ENCODE measurements at regions not wholly inside any gene's neighbourhood (a gene's known extent, or its start where the extent isn't known, plus 50 kb on each side); places are given as distances from the start of the nearest gene placed in this dataset.

- Mint-ChIP-seq H3K36me3 (no peaks in the 10 kb centered on the region), H3K27ac (no peak overlapping the region), H3K27me3 (no peaks in the 10 kb centered on the region), H3K9me3 (no peaks in the 10 kb centered on the region), H3K4me3 (no peak overlapping the region), H3K4me1 (no peaks in the 10 kb centered on the region)
Measured at GRCh38 chr13:34322014-34322742, 504.2 kb downstream of the RFC3 start.

DNA sequence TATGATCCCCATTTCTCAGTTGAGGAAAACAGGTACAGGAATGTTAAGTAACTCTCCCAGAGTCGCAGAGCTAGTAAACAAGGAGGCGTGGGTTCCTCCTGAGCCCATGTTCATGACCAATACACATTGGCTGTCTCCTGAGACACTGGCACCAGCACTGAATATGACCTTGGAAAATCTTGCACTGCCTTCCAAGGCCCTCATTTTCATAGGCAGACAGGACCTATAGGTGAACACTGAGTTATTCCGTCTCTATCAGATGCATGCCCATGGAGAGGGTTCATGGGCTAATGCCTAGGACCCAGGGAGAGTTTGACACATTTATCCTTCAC, 504.8 kb downstream of the RFC3 start:
- H3K27me3 Mint-ChIP-seq = no peaks in the 10 kb centered on the region

DNA sequence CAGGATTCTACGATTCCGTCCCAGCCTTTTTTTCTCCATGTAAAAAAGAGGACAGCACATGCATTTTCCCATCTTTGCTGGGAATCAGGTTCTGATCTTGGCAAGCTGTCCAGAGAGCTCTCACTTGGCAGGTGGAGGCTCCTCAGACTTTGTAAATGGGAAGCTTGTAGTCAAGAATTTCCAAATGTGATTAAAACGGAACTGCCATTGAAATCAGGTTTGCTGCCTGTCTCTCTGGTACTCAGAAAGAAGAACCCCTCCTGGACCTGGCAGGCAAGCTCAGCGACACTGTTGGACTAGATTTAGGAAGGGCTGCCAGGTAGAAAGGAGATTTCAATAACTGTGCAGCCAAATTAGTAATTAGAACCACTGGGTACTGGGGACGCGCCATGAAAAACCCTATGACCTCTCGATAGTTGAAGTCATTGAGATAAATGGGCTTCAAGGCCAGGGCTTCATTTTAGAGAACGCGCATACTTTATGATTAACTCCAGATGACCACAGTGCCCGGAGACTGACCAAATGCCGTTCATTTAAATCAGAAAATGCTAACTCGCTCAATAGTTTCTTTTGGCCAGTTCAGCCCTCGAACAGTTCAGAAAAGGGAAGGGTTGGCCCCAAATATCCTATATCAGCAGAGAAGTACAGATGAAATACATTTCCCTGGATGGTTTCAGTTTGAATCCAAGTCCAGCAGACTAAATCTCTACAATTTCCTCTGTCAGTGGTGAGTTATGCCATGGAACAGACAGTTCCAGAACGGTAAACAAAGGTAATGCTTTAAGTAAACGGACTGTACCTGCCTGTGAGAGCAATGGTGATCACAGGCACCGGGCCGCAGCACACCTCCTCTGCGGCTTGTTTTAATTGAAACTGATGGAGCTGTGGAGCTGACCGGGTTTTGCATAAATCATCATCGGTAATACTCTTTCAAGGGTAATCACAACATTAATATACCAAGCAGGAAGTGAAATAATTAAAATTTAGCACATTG, 517.4 kb downstream of the RFC3 start:
- Mint-ChIP-seq H3K36me3 (no peaks in the 10 kb centered on the region), H3K27ac (no peak overlapping the region)

More for the DNA sequence above, 504.8 kb downstream of the RFC3 start:
- no peak overlapping the region for H3K4me3 Mint-ChIP-seq
- no peaks in the 10 kb centered on the region for H3K4me1 Mint-ChIP-seq
- no peaks in the 10 kb centered on the region for H3K9me3 Mint-ChIP-seq
- H3K27ac Mint-ChIP-seq = no peak overlapping the region
- no peaks in the 10 kb centered on the region for H3K36me3 Mint-ChIP-seq

DNA sequence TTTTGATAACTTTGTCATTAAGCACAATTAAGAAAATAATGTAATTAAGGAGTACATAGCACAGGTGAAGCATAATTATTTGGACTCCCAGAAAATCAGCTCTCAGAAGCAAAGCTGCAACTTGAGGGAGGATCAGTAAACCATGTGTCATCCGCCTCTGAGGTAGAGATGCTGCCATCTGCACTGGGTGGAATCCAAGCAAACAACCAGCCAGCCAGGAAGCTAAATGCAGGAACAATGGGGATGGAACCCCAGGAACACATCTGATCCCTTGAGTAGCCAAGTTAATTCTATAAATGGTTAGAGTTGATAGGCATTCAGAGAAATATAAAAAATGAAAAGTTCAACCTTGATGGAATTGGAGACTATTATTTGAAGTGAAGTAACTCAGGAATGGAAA, 520.2 kb downstream of the RFC3 start:
- no peak overlapping the region for H3K27ac Mint-ChIP-seq
- H3K27me3 Mint-ChIP-seq = no peaks in the 10 kb centered on the region
- H3K4me1 Mint-ChIP-seq = no peaks in the 10 kb centered on the region
- H3K36me3 Mint-ChIP-seq = no peaks in the 10 kb centered on the region
- H3K9me3 Mint-ChIP-seq = peaks cover 4% of the 10 kb centered on the region
- no peak overlapping the region for H3K4me3 Mint-ChIP-seq

More for the DNA sequence above, 517.4 kb downstream of the RFC3 start:
- Mint-ChIP-seq H3K4me3 (no peak overlapping the region), H3K9me3 (peaks cover 4% of the 10 kb centered on the region), H3K4me1 (no peaks in the 10 kb centered on the region), H3K27me3 (no peaks in the 10 kb centered on the region)

GRCh38 chr13:34340534-34340933, 522.6 kb downstream of the RFC3 start:
- no peaks in the 10 kb centered on the region for H3K4me1 Mint-ChIP-seq
- no peak overlapping the region for H3K4me3 Mint-ChIP-seq
- peaks cover 4% of the 10 kb centered on the region for H3K9me3 Mint-ChIP-seq
- no peak overlapping the region for H3K27ac Mint-ChIP-seq
- H3K27me3 Mint-ChIP-seq = no peaks in the 10 kb centered on the region
- no peaks in the 10 kb centered on the region for H3K36me3 Mint-ChIP-seq

DNA sequence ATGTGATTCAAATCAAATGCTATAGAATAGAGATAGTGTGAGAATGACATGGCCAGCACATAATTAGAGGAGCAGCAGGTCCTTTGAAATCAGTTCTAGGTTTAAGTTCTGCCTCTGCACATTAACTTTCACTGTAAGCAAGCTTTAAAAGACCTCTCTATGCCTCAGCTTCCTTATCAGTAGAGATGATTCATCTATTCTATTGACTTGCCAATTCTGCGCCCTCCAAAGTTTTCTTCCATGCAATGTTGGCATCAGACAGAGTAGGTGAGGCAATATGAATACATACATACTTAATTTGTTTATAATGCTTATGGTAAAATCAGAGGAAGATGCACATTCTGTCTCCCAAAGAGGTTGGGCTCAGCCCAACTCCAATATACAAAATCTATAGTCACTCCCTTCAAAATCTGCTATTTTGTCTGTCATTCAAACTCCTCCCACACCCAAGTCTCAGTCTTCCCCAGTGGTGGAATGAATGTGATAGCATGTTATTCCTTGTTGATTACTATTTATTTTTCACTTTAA, 525.5 kb downstream of the RFC3 start:
- H3K9me3 Mint-ChIP-seq = no peaks in the 10 kb centered on the region
- H3K4me3 Mint-ChIP-seq = no peak overlapping the region
- no peaks in the 10 kb centered on the region for H3K27me3 Mint-ChIP-seq
- no peaks in the 10 kb centered on the region for H3K36me3 Mint-ChIP-seq
- no peak overlapping the region for H3K27ac Mint-ChIP-seq
- H3K4me1 Mint-ChIP-seq = no peaks in the 10 kb centered on the region

DNA sequence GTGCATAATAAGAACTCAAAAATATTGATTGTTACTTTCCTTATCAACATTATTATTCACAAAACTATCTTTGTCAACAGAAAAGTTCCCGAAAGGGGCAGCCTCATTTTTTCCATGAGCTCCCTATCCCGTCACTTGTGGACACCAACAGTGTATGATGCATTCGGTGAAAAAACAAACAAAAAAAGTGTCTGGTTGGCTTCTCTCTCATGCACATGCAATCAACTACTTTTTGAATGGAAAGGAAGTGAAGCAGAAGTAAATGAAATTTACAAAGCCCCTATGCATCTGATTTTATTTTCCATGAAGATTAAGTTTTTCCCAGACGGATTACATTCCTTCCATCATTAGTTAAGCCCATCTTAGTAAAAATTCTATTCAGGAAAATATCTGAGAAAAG, 526.9 kb downstream of the RFC3 start:
- no peaks in the 10 kb centered on the region for H3K36me3 Mint-ChIP-seq
- H3K4me3 Mint-ChIP-seq = no peak overlapping the region
- no peak overlapping the region for H3K27ac Mint-ChIP-seq
- no peaks in the 10 kb centered on the region for H3K9me3 Mint-ChIP-seq
- no peaks in the 10 kb centered on the region for H3K27me3 Mint-ChIP-seq
- H3K4me1 Mint-ChIP-seq = no peaks in the 10 kb centered on the region

GRCh38 chr13:34345258-34345965, 527.5 kb downstream of the RFC3 start:
- Mint-ChIP-seq H3K9me3 (no peaks in the 10 kb centered on the region), H3K27ac (no peak overlapping the region), H3K4me1 (no peaks in the 10 kb centered on the region), H3K36me3 (no peaks in the 10 kb centered on the region), H3K4me3 (no peak overlapping the region), H3K27me3 (no peaks in the 10 kb centered on the region)

- H3K4me3 Mint-ChIP-seq = no peak overlapping the region
- no peaks in the 10 kb centered on the region for H3K27me3 Mint-ChIP-seq
- no peaks in the 10 kb centered on the region for H3K4me1 Mint-ChIP-seq
- no peak overlapping the region for H3K27ac Mint-ChIP-seq
- H3K36me3 Mint-ChIP-seq = no peaks in the 10 kb centered on the region
- H3K9me3 Mint-ChIP-seq = peaks cover 5% of the 10 kb centered on the region
Measured at GRCh38 chr13:34346626-34347025, 528.7 kb downstream of the RFC3 start.

DNA sequence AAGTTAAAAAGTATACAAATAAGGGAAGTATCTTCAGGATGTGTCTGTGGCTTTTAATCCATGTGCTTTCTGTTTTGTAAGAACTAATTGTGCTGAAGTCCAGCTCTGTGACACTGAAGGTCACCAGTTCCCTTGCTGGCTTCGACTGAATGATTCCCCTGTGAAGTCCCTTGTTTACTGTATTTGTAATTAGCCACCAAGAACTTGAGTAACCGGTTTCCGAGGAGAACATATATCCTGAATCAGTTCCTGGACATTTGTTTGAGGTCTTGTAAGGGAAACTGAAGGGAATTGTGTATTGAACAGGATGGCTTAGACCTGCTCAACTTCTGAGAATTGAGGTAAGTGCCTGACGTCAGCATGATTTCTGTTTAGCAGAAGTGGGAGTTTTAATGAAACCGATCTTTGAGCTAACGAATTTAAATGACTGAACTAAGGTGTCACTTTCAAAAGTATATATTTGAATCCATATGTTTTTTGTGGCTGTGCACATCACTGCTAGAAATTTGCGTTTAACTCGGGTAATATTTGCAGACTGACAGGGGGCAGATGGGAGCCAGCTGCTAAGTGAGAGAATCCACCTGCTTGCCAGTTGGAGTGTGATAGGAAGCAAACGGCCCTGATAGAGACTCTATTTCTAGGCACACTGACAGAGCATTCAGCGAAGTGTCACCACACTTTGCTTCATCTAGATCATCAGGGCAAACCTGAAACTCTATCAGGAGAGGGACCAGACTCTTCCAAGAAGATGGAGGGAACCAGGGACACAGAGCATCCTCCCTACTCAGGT, 530.0 kb downstream of the RFC3 start:
- Mint-ChIP-seq H3K9me3 (peaks cover 6% of the 10 kb centered on the region), H3K27me3 (no peaks in the 10 kb centered on the region), H3K36me3 (no peaks in the 10 kb centered on the region), H3K27ac (no peak overlapping the region), H3K4me3 (no peak overlapping the region), H3K4me1 (no peaks in the 10 kb centered on the region)

DNA sequence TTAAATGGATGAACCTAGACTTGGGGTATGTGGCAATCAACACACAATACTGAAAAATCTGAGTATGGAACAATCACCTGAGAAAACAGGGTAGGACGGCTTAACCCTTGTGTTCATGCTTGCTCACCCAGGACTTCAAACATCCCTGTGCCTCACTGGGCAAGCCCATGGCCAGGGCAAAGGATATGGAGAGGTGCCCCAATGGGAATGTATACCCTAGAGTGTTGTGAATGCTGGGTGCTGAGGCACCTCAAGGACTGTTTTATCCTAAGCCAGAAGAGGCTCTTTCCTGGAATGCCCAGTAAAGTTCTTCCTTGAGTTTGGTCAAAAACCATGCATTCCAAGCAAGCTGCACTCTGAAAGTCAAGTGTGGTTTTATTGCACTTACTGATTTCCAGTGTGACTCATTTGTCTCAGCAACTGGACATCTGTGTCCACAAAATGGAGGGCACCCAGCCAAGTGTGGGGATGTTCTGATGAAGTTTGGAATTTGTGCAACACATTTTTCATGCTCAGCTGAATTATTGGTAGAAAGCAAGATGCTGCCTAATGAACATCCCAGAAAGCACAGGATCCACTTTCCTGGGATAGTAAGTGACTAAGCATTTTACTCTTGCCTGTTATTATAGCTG, 531.3 kb downstream of the RFC3 start:
- H3K4me3 Mint-ChIP-seq = no peak overlapping the region
- H3K9me3 Mint-ChIP-seq = peaks cover 9% of the 10 kb centered on the region
- no peaks in the 10 kb centered on the region for H3K36me3 Mint-ChIP-seq
- no peaks in the 10 kb centered on the region for H3K27me3 Mint-ChIP-seq
- no peak overlapping the region for H3K27ac Mint-ChIP-seq
- H3K4me1 Mint-ChIP-seq = no peaks in the 10 kb centered on the region

DNA sequence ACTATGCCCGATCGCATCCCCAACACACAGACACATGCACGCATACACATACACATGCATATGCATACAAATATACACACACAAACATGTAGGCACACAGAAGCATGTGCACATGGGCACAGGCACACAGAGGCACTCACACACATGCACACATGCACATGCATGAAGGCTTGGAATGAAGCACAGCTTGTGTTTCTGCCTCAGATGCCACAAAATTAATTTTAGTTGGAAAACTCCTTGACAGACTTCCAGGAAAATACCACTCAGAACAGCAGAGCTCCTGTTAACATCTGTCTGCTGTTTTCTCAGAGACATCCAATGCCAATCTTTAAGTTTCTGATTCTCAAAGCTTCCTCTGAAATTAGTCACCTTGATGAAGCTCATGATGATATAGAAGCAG, 532.7 kb downstream of the RFC3 start:
- H3K4me3 Mint-ChIP-seq = no peak overlapping the region
- H3K4me1 Mint-ChIP-seq = no peaks in the 10 kb centered on the region

DNA sequence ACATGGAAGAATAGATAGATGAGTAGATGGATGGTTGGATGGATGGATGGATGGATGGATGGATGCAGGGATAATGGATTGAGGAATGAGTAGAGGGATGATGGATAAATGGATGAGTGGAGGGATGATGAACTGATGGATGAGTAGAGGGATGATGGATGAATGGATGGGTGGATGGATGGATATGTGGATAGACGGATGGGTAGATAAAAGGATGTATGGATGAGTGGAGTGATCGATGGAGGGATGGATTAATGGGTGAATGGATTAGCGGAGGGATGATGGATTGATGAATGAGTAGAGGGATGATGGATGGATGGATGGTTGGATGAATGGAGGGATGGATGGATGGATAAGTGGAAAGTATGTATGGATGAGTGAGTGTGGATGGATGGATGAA, 533.2 kb downstream of the RFC3 start:
- H3K36me3 Mint-ChIP-seq = no peaks in the 10 kb centered on the region
- H3K27me3 Mint-ChIP-seq = no peaks in the 10 kb centered on the region
- peaks cover 9% of the 10 kb centered on the region for H3K9me3 Mint-ChIP-seq
- H3K27ac Mint-ChIP-seq = no peak overlapping the region
- H3K4me3 Mint-ChIP-seq = no peak overlapping the region
- H3K4me1 Mint-ChIP-seq = no peaks in the 10 kb centered on the region

More for the DNA sequence above, 532.7 kb downstream of the RFC3 start:
- Mint-ChIP-seq H3K9me3 (peaks cover 9% of the 10 kb centered on the region), H3K27me3 (no peaks in the 10 kb centered on the region), H3K27ac (no peak overlapping the region), H3K36me3 (no peaks in the 10 kb centered on the region)

DNA sequence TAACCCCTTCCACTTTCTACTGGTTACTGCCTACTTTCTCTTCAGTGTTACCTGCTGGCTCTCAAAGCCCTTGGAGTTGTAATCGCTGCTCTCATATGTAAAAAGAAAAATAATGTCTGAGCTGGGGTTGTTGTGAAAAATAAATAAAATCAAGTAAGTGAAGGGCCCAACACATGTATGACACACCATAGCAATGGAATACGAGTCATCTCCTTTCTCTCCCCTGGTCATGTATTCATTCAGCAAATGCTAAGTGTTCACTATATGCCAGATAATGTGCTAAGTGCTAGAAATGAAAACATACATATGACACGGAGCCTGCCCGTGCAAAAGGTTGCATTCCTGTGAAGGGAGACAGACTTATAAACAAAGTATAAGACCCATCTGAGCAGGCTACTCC, 535.0 kb downstream of the RFC3 start:
- Mint-ChIP-seq H3K9me3 (peaks cover 9% of the 10 kb centered on the region), H3K4me1 (no peaks in the 10 kb centered on the region), H3K27me3 (peaks cover 1% of the 10 kb centered on the region), H3K36me3 (no peaks in the 10 kb centered on the region), H3K27ac (no peak overlapping the region), H3K4me3 (no peak overlapping the region)
